CD4-positive, alpha-beta T cell (primary cell): ENCODE measurements at regions not wholly inside any gene's neighbourhood (a gene's known extent, or its start where the extent isn't known, plus 50 kb on each side); places are given as distances from the start of the nearest gene placed in this dataset.

Source experiments
- ATAC-seq: fragments of 200-7000 bp; cut with Tn5 transposase; one replicate; pipeline ENCODE4 v1.10.0; 2022; ENCODE audit warnings: mild to moderate bottlenecking; ENCODE audit not compliant: poor library complexity
- CTCF ChIA-PET: fragments of 350-600 bp; sonication (Branson Sonifier 250); formaldehyde crosslinking; loops from one replicate; lab custom pipeline; 2021; ENCODE audit warnings: antibody characterized with exemption, inconsistent platforms; lab: Charles Lee
- POLR2A ChIA-PET: fragments of 350-600 bp; sonication (Branson Sonifier 250); formaldehyde crosslinking; loops from one replicate; lab custom pipeline; 2021; ENCODE audit warnings: antibody characterized with exemption, inconsistent platforms; lab: Charles Lee
- DNase-seq, 14 experiments: peaks; one replicate each; pipeline ENCODE4 v3.0.0-alpha.2; 2013 to 2020; ENCODE audit warnings: mixed read lengths in 2 of 14
- H3K27ac ChIP-seq, 2 donors: one replicate each; pipeline versions ENCODE4 v1.5.1 to v1.7.0; 2013; ENCODE audit warnings: low read length in 2 of 2, low read depth in 1 of 2, mild to moderate bottlenecking in 1 of 2
- H3K27me3 ChIP-seq, 2 experiments: 1 replicate in 1 of 2; 2 replicates in 1 of 2; pipeline versions ENCODE4 v1.6.1 to v1.7.0; 2013; ENCODE audit warnings: low read length in 2 of 2, control low read depth in 1 of 2, mild to moderate bottlenecking in 1 of 2, moderate library complexity in 1 of 2; ENCODE audit not compliant: insufficient read depth in 2 of 2, control insufficient read depth in 1 of 2
- H3K36me3 ChIP-seq: one replicate; pipeline ENCODE4 v1.6.1; 2013; ENCODE audit warnings: low read length, control low read depth; ENCODE audit not compliant: insufficient read depth
- H3K4me1 ChIP-seq: one replicate; pipeline ENCODE4 v1.6.1; 2013; ENCODE audit warnings: low read length, control low read depth; ENCODE audit not compliant: insufficient read depth
- H3K4me3 ChIP-seq: one replicate; pipeline ENCODE4 v1.5.1; 2013; ENCODE audit warnings: mild to moderate bottlenecking, low read length, moderate library complexity
- H3K9me3 ChIP-seq, 2 experiments: 1 replicate in 1 of 2; 2 replicates in 1 of 2; pipeline versions ENCODE4 v1.6.1 to v1.7.0; 2013; ENCODE audit warnings: low read length in 2 of 2, mild to moderate bottlenecking in 2 of 2, control low read depth in 1 of 2, moderate library complexity in 1 of 2; ENCODE audit not compliant: control insufficient read depth in 1 of 2, insufficient read depth in 1 of 2
- H3K27ac Mint-ChIP-seq: one replicate; pipeline ENCODE4 v1.8.0; 2020; ENCODE audit warnings: mixed read lengths
- H3K27me3 Mint-ChIP-seq: one replicate; pipeline ENCODE4 v1.8.0; 2021; ENCODE audit warnings: mixed read lengths
- H3K36me3 Mint-ChIP-seq: one replicate; pipeline ENCODE4 v1.8.0; 2021; ENCODE audit warnings: low read depth, mixed read lengths
- H3K4me1 Mint-ChIP-seq: one replicate; pipeline ENCODE4 v1.8.0; 2021; ENCODE audit warnings: low read depth, mixed read lengths
- H3K4me3 Mint-ChIP-seq: one replicate; pipeline ENCODE4 v1.8.0; 2020; ENCODE audit warnings: mild to moderate bottlenecking, mixed read lengths
- H3K9me3 Mint-ChIP-seq: one replicate; pipeline ENCODE4 v1.8.0; 2020; ENCODE audit warnings: mixed read lengths
- CTCF ChIP-seq: fragments of 200-600 bp; IDR thresholded peaks from one replicate; pipeline ENCODE4 v1.8.0; 2022; ENCODE audit warnings: antibody characterized with exemption, mild to moderate bottlenecking
- intact Hi-C, 2 experiments: fragments of 100-400 bp; cut with DNase I in 1 of 2; cut with micrococcal nuclease in 1 of 2; formaldehyde crosslinking; loops; one replicate each; pipeline versions ENCODE4 v1.15.1 to v1.9.0; 2023 to 2025; cut with DNase I, micrococcal nuclease

- Histone ChIP-seq H3K4me3 (no peak overlapping the region), H3K27ac (no peak overlapping the region), H3K36me3 (no peaks in the 10 kb centered on the region), H3K27me3 (no peaks in the 10 kb centered on the region), H3K9me3 (no peaks in the 10 kb centered on the region), H3K4me1 (no peaks in the 10 kb centered on the region)
- H3K9me3 Mint-ChIP-seq = no peaks in the 10 kb centered on the region
- no peak for ATAC-seq
- H3K27me3 Mint-ChIP-seq = peaks cover 7% of the 10 kb centered on the region
- H3K36me3 Mint-ChIP-seq = no peaks in the 10 kb centered on the region
- POLR2A ChIA-PET = no interaction called here
- DNase-seq = no peak
- H3K4me1 Mint-ChIP-seq = no peaks in the 10 kb centered on the region
- TF ChIP-seq CTCF = no peak
- H3K4me3 Mint-ChIP-seq = no peak overlapping the region
- H3K27ac Mint-ChIP-seq = no peak overlapping the region
- CTCF ChIA-PET = no interaction called here
- intact Hi-C loops = no loop called here
Measured at GRCh38 chr12:127307528-127307927, 959.4 kb upstream of the TMEM132C start.

GRCh38 chr12:127308148-127308547 is 958.8 kb upstream of the TMEM132C start:
- Mint-ChIP-seq H3K27me3 (peaks cover 7% of the 10 kb centered on the region), H3K4me1 (no peaks in the 10 kb centered on the region), H3K36me3 (no peaks in the 10 kb centered on the region), H3K27ac (no peak overlapping the region), H3K4me3 (no peak overlapping the region), H3K9me3 (no peaks in the 10 kb centered on the region)
- no peak for ATAC-seq
- POLR2A ChIA-PET = no interaction called here
- no peak for TF ChIP-seq CTCF
- Histone ChIP-seq H3K9me3 (no peaks in the 10 kb centered on the region), H3K27me3 (no peaks in the 10 kb centered on the region), H3K4me1 (no peaks in the 10 kb centered on the region), H3K36me3 (no peaks in the 10 kb centered on the region), H3K27ac (no peak overlapping the region), H3K4me3 (no peak overlapping the region)
- intact Hi-C loops = no loop called here
- DNase-seq = no peak
- CTCF ChIA-PET = no interaction called here

- TF ChIP-seq CTCF = no peak
- no peaks in the 10 kb centered on the region for H3K4me1 Mint-ChIP-seq
- ATAC-seq = no peak
Measured at GRCh38 chr12:127310548-127310947, 956.4 kb upstream of the TMEM132C start.

More at GRCh38 chr12:127310548-127310947, 956.4 kb upstream of the TMEM132C start:
- H3K27ac Mint-ChIP-seq = no peak overlapping the region
- intact Hi-C loops = no loop called here
- DNase-seq = no peak
- H3K9me3 Mint-ChIP-seq = no peaks in the 10 kb centered on the region
- Histone ChIP-seq H3K36me3 (no peaks in the 10 kb centered on the region), H3K27me3 (no peaks in the 10 kb centered on the region), H3K4me1 (no peaks in the 10 kb centered on the region), H3K4me3 (no peak overlapping the region), H3K9me3 (no peaks in the 10 kb centered on the region), H3K27ac (no peak overlapping the region)
- no peaks in the 10 kb centered on the region for H3K36me3 Mint-ChIP-seq
- peaks cover 7% of the 10 kb centered on the region for H3K27me3 Mint-ChIP-seq
- CTCF ChIA-PET = no interaction called here
- POLR2A ChIA-PET = no interaction called here
- H3K4me3 Mint-ChIP-seq = no peak overlapping the region
